CD4-positive, alpha-beta T cell treated with Interleukin-1 beta for 1 hour (primary cell): ENCODE measurements at regions not wholly inside any gene's neighbourhood (a gene's known extent, or its start where the extent isn't known, plus 50 kb on each side); places are given as distances from the start of the nearest gene placed in this dataset.
A peak's percentile ranks its signal among the peaks of the same experiment; 100 is the strongest.
"Not testable (repeated sequence)": the region's sequence is repeated elsewhere in the genome, so short reads cannot be mapped to it uniquely, and the experiment has no call there.

ENCODE experiments used
- DNase-seq, 2 donors: peaks; one replicate each; pipeline ENCODE4 v3.0.0-alpha.2; 2020 to 2022

DNA sequence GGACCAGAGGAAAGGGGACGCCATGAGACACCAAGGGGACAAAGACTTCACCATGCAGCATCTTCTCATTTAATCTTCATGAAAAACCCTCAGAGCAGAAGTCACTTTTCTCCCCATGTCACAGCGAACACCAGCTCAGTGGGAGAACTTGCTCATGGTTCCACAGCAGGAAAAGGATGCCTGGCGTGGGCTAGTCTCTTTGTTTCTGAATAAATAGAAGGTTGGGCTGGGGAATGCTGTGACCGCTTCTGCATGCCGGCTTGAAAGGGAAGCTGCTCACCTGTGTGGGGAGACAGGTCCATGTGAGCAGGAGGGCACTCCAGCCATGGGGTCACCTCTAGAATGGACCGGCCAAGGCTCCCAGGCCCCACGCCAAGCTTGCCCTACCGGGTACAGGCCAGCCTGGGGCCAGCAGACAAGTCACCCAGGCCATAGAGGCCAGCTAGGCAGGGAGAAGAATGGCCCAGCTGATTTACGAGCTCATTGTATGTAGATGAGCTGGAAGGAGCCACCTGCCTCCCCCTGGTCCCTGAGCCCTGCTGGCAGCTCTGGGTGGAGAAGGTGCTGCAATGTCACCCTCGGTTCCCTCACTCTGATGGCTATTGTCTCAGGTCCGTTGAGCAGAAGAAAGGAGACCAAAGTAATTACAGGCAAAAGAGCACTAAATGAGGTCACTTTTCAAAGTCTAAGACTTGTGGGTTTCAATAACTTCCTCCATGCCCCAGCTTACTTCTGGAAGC lies 82.0 kb upstream of the PDZD8 start:
- no peak for DNase-seq

DNA sequence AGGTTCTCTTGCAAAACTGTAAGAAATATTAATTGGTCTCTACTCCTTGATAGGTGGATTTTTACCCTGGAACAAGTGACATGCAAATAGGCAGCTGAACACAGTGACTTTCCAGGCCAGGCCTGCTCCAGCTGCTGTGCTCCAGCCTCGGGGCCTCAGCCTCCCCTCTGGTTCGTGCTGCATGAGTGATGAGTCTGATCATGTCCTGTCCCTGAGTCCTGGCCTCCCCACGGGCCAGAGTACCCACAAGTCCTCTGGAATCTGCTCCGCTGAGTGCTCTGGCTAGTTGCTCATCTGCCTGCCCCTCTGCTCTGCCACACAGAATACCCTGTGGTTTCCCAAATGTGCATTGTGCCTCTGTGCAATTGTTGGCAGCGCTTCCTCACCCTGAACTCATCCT lies 80.1 kb upstream of the PDZD8 start:
- no peak for DNase-seq

DNA sequence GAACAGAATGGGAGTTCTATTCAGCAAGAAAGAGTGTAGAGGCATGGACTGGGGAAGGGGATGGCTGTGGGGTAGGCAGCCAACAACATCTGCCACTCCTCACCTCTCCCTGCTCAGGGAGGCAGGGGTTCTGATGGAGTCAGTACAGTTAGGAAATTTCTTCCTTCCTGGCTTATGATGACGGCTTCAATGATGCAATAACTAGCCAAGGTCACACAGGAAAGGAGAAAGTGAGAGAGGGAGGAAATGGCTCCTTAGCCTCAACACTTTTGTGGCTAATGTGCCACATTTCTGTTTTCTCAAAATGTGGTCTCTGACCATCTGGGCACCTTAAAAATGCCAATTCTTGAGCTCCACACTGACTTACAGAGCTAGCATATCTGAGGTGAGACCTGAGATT lies 79.3 kb upstream of the PDZD8 start:
- no peak for DNase-seq

DNA sequence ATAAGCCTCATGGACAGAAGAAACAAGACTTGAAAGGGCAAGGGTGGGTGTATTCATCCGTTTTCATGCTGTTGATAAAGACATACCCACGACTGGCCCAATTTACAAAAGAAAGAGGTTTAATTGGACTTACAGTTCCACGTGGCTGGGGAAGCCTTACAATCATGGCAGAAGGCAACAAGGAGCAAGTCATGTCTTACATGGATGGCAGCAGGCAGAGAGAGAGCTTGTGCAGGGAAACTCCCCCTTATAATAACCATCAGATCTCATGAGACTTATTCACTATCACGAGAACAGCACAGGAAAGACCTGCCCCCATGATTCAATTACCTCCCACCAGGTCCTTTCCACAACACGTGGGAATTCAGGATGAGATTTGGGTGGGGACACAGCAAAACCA lies 78.2 kb upstream of the PDZD8 start:
- DNase-seq: not testable (repeated sequence)

DNA sequence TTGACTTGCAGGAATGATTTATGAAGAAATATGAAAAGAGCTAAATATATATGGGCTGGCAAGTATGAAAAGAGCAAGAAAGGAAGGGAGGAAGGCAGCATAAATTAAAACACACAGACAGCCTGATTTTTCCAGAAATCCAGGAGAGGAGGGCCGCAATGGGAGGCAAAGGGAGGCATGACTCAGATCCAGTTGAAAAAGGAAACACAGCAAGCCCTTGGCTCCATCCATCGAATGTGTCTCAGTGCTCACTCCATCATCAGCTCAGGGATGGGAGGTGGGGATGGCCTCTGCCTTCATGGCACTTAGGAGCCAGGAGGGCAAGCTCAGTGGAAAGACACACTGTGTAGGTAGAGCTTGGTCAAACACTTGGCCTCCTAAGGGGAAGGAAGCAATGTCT lies 75.7 kb upstream of the PDZD8 start:
- no peak for DNase-seq

DNA sequence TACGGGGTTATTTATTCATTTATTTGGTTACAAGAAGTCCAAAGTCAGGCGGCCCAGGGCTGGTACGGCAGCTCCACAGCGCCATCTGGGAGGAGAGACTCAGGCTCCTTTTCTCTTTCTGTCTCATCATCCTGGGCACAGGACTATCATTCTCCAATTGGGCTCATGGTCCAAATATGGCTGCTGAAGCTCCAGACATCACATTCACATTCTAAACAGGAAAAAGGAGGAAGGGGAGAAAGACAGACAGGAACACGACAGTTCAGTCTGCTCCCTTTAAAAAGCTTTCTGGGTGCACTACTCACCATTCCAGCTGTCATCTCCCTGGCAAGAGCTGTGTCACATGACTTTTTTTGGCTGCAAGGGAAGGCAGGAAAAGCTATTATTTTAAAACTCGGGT lies 74.4 kb upstream of the PDZD8 start:
- no peak for DNase-seq

DNA sequence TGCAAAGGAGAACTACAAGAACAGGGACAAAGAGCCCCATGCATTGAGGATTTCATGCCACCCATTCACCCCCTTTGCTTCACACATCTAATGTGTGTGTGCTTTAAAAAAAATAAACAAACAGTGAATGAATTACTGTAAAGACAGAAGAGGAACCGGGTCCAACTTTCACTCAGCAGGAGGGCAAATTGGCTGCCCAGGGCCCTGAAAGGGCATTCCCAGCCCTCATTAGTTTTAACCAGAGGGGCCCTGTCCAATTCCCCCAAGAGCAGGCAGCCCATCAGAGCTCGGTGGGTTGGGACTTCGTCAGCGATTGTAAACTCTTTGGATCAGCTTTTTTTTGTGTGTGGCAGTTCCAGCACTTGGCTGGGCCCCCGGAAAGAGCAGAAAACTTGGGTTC lies 73.6 kb upstream of the PDZD8 start:
- no peak for DNase-seq

DNA sequence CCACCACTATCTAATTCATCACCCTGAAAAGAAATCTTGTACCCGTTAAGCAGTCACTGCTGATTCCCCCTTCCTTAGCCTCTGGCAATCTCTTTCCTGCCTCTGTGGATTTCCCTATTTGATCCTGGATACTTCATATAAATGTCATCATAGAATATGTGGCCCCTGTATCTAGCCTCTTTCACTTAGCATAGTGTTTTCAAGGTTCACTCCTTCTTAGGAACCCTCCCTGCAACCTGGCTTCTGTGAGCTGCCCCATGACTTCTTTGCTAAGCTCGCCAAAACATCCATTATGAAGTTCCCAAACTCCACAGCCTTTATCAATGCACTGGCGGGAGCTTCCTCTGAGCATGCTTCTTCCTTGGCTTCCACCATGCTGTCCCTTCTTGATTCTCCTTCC lies 70.8 kb upstream of the PDZD8 start:
- no peak for DNase-seq

DNA sequence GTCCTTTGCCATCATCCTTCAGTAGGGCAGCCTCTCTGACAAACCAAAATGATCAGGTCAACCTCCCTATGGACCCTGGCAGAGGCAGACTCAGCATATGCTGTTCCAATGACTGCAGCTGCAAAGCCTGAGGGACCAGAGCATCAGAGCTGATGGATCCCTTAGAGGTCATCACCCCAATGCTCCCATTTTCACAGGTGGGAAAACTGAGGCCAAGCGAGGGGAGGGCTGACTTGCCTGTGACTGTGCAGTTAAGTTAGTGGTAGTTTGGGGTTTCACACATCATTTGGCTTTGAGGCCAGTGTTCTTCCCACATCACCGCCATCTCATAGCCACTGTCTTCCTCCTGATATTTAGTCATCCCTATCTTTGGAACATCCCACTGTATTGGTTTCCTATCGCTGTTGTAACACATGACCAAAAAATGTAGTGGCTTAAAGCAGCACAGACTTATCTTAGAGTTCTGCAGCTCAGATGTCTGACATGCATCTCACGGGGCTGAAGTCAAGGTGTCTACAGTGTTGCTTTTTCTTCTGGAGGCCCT lies 69.3 kb upstream of the PDZD8 start:
- DNase-seq: no peak

DNA sequence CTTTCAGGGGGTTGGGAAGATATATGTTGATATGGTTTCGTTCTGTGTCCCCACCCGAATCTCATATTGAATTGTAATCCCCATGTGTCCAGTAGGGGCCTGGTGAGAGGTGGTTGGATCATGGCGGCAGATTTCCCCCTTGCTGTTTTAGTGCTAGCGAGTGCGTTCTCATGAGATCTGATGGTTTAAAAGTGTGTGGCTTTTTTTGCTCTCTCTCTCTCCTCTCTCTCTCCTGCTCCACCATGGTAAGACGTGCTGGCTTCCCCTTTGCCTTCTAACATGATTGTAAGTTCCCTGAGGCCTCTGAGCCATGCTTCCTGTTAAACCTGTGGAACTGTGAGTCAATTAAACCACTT lies 68.4 kb upstream of the PDZD8 start:
- DNase-seq: no peak

DNA sequence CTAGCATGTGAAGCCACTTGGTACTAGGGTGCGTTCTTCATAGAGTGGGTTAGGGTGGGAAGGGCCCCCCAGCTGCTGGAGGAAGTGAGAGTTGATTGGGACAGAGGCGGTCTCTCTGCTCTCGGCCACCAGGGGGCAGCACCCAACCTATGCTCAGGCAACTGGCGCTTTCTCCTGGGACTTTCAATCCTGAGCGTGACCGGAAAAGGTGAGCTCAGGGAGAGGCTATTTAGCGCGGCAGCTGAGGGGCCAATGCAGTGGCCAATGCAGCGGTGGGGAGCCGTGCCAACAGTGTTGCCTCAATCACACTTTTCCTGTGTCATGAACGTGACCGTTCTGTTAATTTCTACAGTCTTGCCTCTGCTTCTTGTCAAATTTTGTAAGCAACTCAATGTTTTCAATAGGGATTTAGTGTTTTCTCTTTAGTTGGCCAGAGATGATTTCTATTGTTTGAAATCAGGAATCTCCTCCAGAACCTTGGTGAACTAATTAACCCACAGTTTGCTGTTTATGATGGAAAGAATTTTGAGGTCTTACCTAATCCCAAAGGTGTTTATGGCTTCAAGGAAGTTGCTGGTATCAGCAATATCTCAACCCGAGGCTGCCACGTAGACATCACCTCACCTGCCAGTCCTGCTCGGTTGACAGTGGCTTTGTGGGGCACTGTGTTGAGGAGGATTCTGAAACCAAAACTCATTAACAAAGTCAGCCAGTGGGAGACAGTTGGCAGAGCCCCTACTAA lies 67.9 kb upstream of the PDZD8 start:
- DNase-seq: peak; percentile 25 to 54

DNA sequence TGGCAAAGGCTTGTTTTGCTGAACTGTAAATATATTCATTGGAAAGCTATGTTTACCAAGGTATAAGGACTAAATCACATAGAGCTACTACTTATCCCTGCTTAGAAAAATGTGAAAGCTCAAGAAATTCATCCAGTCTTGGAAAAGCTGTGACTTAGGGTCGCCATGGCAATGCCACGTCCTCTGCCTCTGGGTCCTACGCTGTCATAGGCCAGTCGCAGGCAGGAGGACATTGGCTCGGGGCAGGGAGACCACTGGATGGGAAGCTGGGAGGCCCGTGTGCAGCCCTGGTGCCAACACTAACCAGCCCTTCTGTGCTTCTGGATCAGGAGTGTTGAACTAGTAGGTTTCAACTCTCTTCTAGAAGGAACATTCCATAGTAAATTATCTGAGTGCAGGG lies 67.3 kb upstream of the PDZD8 start:
- no peak for DNase-seq

DNA sequence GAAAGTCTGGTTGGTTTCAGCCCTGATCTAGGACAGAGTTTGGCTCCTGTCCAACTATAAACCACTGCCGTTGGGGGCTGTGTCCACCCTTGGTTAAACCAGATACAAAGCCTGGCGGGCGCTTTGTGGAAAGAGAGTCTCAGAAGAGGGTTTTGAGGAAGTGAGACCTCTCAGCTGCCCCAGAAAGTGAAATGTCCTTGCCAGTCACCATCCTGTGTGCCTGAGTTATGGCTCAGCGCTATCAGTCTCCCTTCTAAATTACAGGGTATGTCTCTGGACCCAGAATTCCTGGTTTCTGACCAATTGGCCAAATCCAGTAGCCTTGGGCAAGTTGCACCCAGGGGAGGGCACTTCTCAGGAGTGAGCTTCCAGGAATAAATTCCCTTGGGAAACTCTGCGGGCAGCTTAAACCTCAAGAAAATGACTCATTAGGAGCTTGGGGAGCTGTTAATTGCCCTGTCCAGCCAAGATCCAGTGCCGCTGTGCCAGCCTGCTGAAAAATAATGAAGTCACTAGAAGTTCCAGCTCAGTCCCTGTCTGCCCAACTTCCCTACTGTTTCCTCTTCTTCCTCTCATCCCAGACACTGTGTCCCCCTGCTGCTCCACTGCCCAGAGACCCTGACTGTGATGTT lies 66.7 kb upstream of the PDZD8 start:
- peak in 1 of 2 donors; percentile 15 for DNase-seq

DNA sequence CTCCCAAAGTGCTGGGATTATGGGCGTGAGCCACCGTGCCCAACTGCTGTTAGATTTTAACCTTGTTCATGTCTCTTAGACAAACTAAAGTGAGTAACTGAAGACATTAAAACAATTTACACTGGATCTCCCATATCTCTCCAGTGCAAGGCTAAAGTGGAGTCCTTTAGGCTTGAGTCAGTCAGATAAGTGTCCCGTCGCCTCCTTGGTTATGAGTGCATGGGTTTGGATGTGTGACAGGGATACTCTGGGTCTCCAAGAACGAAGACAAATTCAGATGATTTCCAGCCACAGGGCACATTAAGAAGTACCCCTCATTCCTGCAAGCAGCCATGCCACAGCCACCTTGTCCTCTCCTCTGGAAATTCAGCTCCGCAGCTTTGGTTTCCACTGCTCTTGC lies 66.1 kb upstream of the PDZD8 start:
- DNase-seq: no peak

DNA sequence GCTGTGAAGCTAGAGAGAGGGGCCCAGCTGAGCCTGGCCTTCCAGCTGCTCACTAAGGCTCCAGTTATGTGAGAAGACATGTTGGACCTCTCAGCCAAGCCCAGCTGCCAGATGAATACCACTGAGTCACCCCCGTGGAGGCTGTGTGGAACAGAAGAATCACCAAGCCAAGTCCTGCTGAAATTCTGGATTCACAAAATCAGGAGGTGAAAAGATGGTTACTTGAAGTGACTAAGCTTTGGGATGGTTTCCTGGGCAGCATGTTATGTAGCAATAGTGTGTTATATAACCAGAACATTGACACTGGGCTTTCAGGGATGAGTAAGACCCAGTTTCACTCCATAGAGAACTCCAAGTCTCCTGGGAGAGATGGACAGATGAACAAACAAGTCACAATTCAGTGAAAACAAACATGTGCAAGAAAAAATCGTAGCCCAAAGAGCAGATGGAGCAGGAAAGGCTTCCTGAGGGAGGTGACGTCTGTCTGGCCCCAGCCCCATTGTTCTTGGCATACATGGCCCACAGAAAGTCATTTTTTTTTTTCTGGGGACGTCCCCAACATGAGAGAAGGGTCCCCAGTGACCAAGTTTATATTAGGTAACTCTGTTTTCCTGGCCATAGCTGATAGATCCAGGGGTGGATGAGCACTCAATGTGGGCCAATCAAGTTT lies 64.1 kb upstream of the PDZD8 start:
- DNase-seq: peak in 1 of 2 donors; percentile 21

DNA sequence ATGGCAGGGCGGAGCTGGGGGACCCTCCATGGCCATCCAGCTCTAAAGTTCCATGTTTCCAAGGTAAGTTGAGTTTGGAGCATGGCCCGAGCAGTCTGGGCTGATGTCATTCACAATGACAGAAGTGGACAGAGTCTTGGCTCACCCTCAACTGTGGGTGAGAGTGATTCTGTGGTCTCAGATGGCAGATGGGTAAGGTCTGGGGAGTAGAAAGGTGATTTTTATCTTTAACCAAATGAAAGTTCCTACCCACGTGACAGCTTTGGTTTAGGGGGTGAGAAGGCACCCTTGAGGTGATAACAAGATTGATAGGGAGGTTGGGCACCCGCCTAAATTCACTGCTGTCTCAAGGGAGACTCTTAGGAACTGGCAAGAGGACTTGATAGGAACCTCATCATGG lies 57.6 kb upstream of the PDZD8 start:
- DNase-seq: no peak

DNA sequence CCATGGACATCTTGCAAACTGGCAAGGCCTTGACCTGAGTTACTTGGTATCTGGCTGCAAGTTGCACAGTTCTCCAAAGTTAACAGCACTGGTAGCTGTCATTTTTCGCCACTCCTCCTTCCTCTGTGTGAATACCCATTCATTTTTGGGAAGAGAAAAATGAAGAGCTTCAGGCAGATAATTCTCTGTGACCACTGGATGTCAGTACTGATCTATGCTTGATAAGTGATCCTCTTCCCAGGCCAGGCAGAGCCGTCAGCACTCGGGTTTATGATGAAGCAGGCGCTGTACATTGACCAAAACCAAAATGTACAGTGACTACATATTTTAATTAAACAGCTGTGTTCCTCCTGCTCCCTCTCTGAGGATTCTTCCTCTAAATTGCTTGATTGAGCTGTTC lies 55.9 kb upstream of the PDZD8 start:
- no peak for DNase-seq

DNA sequence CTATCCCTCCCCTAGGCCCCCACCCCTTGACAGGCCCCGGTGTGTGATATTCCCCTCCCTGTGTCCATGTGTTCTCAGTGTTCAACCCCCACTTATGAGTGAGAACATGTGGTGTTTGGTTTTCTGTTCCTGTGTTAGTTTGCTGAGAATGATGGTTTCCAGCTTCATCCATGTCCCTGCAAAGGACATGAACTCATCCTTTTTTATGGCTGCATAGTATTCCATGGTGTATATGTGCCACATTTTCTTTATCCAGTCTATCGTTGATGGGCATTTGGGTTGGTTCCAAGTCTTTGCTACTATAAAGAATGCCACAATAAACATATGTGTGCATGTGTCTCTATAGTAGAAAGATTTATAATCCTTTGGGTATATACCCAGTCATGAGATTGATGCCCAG lies 55.3 kb upstream of the PDZD8 start:
- not testable (repeated sequence) for DNase-seq

DNA sequence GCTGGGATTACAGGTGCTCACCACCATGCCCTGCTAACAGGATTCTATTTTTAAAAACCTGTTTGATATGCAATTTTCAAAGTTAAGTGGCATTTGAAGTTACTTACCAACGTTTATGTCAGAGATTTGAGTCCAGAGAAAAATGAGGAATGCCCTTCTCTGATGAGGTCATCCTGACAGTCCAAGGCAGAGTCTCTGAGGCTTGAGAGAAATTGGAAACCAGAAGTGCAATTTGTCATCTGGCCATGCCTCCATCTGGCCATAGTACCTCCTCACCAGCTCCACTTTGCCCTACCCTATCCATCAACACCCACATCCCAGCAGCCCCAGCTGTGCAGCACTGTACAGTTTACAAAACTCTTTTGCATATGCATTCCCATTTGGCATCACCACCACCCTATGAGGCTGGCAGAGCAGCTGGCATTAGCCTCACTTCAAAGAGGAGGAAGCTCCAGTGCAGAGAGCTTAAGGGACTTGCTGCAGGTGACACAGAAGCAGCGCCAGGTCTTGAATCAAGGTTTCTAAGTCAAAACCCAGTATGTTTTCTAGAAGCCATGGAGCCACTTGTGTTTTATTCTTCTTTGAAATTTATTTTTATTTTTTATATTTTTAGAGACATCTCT lies 54.5 kb upstream of the PDZD8 start:
- no peak for DNase-seq

DNA sequence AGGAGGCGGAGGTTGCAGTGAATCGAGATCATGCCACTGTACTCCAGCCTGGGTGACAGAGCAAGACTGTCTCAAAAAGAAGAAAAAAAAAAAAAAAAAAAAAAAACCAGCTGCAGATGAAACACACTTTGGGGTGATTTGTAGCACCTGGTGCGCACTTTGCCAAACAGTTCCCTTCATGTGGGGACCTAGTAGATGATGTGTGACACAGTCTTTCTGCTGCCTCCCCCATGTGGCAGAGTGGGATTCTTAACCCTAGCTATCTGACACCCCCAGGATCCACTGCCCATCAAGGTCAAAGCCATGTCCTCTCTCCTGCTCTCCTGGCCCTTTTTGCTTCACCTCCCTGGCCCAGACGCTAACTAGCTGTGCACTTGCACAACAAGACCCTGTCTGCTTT lies 52.1 kb upstream of the PDZD8 start:
- DNase-seq: no peak

DNA sequence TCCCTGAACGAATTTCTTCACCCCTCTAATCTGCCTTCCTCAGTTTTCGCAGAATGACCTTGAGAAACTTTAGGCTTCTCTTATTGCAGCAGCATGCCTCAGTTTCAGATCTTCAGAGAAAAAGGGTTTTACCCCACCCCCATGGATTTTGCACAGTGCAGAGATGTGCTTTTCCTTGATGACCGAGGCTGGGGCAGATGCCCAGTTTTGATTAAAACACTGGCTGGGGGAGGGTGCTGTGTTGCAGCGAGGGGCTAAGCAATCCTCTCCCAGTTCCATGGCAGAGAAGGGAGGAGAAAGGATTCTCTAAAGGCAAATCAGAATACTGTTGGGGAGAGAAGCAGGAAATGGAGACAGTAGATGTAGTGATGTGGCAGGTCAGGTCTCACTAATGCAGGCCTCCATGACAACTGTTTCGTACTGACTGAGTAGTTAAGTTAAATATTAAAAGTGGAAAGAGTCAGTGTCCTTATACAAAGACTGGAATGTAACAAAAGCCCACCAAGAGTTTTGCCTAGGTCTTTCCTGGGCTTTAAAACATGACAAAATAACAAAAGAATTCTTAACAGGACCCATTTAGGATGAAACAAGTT lies 50.8 kb upstream of the PDZD8 start:
- no peak for DNase-seq

DNA sequence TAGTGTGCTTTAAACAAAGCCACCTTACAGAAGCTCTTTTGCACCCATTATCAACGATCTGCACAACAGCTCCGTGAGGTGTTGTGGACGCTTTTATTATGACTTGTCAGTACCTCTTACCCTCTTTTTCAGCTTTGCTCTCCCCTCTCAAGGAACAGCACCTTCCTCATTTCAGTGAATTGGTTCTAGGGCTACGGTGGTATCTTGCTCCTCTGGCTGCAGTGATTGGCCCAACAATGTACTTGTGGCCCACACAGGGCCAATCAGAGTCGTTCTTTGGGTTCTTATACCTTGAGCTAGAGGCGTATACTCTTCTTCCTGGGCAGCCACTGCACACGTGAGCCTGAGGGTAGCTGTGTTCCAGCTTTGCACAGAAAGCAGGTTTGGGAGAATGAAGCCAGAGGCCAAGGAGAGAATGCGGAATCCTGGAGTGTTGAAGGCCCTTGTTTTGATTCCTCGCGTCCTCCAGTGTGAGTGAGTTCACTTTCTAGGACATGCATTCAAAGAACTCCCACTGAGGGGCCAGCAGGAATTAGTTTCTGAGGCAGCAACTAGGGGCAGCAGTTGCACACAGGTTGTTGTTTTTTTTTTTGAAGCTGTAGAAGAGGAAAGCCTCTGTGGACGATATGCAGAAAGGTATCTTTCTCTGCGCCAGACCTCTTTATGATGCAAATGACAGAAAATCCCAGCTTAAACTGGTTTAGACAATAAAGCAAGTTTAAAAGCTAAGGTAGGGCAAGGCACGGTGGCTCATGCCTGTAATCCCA lies 49.8 kb upstream of the PDZD8 start:
- DNase-seq: no peak
